ENCODE measurements at regions not wholly inside any gene's neighbourhood (a gene's known extent, or its start where the extent isn't known, plus 50 kb on each side); places are given as distances from the start of the nearest gene placed in this dataset.

GRCh38 chr13:74004109-74004508 lies 130.1 kb downstream of the KLF12 start:
- no peaks in the 10 kb centered on the region for H3K4me1 ChIP-seq (ENCODE audit: control insufficient read depth, insufficient read depth, low read length)
- no peak overlapping the region for H3K4me3 ChIP-seq (ENCODE audit: low read depth, low read length)
- TF ChIP-seq ZBTB21 (tag by site-specific recombination; IDR thresholded peaks at IDR 0.05) (no peak), PRDM6 (tag by site-specific recombination; IDR thresholded peaks at IDR 0.05) (0 out of 2 replicates have a peak, but pooled peaks have one; percentile 7)
- ChIA-PET POLR2A (no interaction called here), CTCF (no interaction called here)
- no peak overlapping the region for H3K27ac ChIP-seq (ENCODE audit: extremely low read depth, low read depth, low read length)
- no peaks in the 10 kb centered on the region for H3K36me3 ChIP-seq (ENCODE audit: control insufficient read depth in 2 of 2, insufficient read depth in 1 of 2, low read length in 2 of 2)
- no peaks in the 10 kb centered on the region for H3K9me3 ChIP-seq (ENCODE audit: control insufficient read depth, insufficient read depth, low read depth, low read length)

GRCh38 chr13:74003374-74003773 lies 130.8 kb downstream of the KLF12 start:
- CTCF ChIA-PET, result no interaction called here
- Histone ChIP-seq H3K9me3 (ENCODE audit: control insufficient read depth, insufficient read depth, low read depth, low read length) (no peaks in the 10 kb centered on the region), H3K27ac (ENCODE audit: extremely low read depth, low read depth, low read length) (no peak overlapping the region), H3K4me1 (ENCODE audit: control insufficient read depth, insufficient read depth, low read length) (no peaks in the 10 kb centered on the region), H3K4me3 (ENCODE audit: low read depth, low read length) (no peak overlapping the region), H3K36me3 (ENCODE audit: control insufficient read depth in 2 of 2, insufficient read depth in 1 of 2, low read length in 2 of 2) (no peaks in the 10 kb centered on the region)
- TF ChIP-seq MZF1 (tag by site-specific recombination; IDR thresholded peaks at IDR 0.05; ENCODE audit: borderline replicate concordance), result no peak
- TF ChIP-seq ZNF518A (tag by site-specific recombination; conservative IDR thresholded peaks at IDR 0.05; ENCODE audit: low read depth), result no peak
- no peak for TF ChIP-seq ZNF394 (tag by site-specific recombination; IDR thresholded peaks at IDR 0.05; ENCODE audit: borderline replicate concordance)
- TF ChIP-seq ZBTB49 (tag by site-specific recombination; IDR thresholded peaks at IDR 0.05; ENCODE audit: low read depth), result no peak
- TF ChIP-seq ZNF10 (tag by site-specific recombination; IDR thresholded peaks at IDR 0.05), result no peak
- TF ChIP-seq INSM2 (tag by site-specific recombination; IDR thresholded peaks at IDR 0.05), result no peak
- TF ChIP-seq MYNN (tag by site-specific recombination; IDR thresholded peaks at IDR 0.05; ENCODE audit: borderline replicate concordance), result no peak
- no peak for TF ChIP-seq SCRT1 (tag by site-specific recombination; IDR thresholded peaks at IDR 0.05; ENCODE audit: borderline replicate concordance)
- no peak for TF ChIP-seq ZNF121 (tag by site-specific recombination; IDR thresholded peaks at IDR 0.05)
- no peak for TF ChIP-seq ZNF701 (tag by site-specific recombination; IDR thresholded peaks at IDR 0.05)
- TF ChIP-seq ZBTB17 (tag by site-specific recombination; IDR thresholded peaks at IDR 0.05), result no peak
- POLR2A ChIA-PET, result no interaction called here

Data from HEK293 (cell line).